Spleen (tissue), 11 donors: ENCODE measurements at regions not wholly inside any gene's neighbourhood (a gene's known extent, or its start where the extent isn't known, plus 50 kb on each side); places are given as distances from the start of the nearest gene placed in this dataset.

Experiments used
- DNase-seq: peaks from one replicate; pipeline ENCODE4 v3.0.0-alpha.2; 2020
- H3K27ac ChIP-seq, 8 donors: fragments of 200-600 bp; sonication (generic) in 7 of 8; 1 replicate in 4 of 8; 2 replicates in 4 of 8; pipeline versions ENCODE4 v1.5.0 to v1.8.0; 2016 to 2021; ENCODE audit warnings: inconsistent platforms in 4 of 8, mild to moderate bottlenecking in 4 of 8, moderate library complexity in 1 of 8
- H3K27me3 ChIP-seq, 7 donors: fragments of 200-600 bp; sonication (generic) in 6 of 7; replicated peaks in 1 of 7; 1 replicate in 4 of 7; 2 replicates in 3 of 7; pipeline versions ENCODE4 v1.5.0 to v1.8.0; 2016 to 2021; ENCODE audit warnings: inconsistent platforms in 3 of 7, mild to moderate bottlenecking in 1 of 7
- H3K36me3 ChIP-seq, 6 donors: fragments of 200-600 bp; sonication (generic) in 5 of 6; 1 replicate in 4 of 6; 2 replicates in 2 of 6; pipeline versions ENCODE4 v1.5.0 to v1.8.0; 2016 to 2021; ENCODE audit warnings: inconsistent platforms in 2 of 6
- H3K4me1 ChIP-seq, 6 donors: fragments of 200-600 bp; sonication (generic) in 5 of 6; 1 replicate in 3 of 6; 2 replicates in 3 of 6; pipeline versions ENCODE4 v1.5.0 to v1.8.0; 2016 to 2021; ENCODE audit warnings: inconsistent platforms in 3 of 6
- H3K4me3 ChIP-seq, 8 donors: fragments of 200-600 bp; sonication (generic) in 7 of 8; 1 replicate in 4 of 8; 2 replicates in 4 of 8; pipeline versions ENCODE4 v1.5.0 to v1.8.0; 2016 to 2021; ENCODE audit warnings: inconsistent platforms in 4 of 8, mild to moderate bottlenecking in 4 of 8, moderate library complexity in 2 of 8
- H3K9me3 ChIP-seq, 8 donors: fragments of 200-600 bp; sonication (generic) in 7 of 8; 1 replicate in 4 of 8; 2 replicates in 4 of 8; pipeline versions ENCODE4 v1.5.0 to v1.8.0; 2016 to 2021; ENCODE audit warnings: inconsistent platforms in 4 of 8
- POLR2A ChIP-seq, 3 donors: fragments of 450-650 bp; IDR thresholded peaks; one replicate each; pipeline ENCODE4 v1.5.1; 2017; ENCODE audit warnings: antibody characterized with exemption in 3 of 3, mild to moderate bottlenecking in 1 of 3
- POLR2AphosphoS5 ChIP-seq, 3 donors: sonication (generic); formaldehyde crosslinking; IDR thresholded peaks; one replicate each; pipeline ENCODE4 v1.5.1; 2017; ENCODE audit warnings: antibody characterized with exemption in 3 of 3
- WGBS, 5 donors: extraction: QIAGEN DNeasy Blood & Tissue Kit in 3 of 5; methylation state at CpG; one replicate each; pipeline versions ENCODE4 v1.1.5 to v1.1.7; 2013 to 2018; 5-methylcytosine and 5-hydroxymethylcytosine counted together
- intact Hi-C: fragments of 100-400 bp; cut with DNase I; formaldehyde crosslinking; loops from one replicate; pipeline ENCODE4 v1.15.0; 2023; ENCODE audit warnings: low total_unique reads
- TF ChIP-seq, protein P1 (sequence below), 11 experiments: fragments of 200-600 bp in 7 of 11; fragments of 450-650 bp in 4 of 11; sonication (generic) in 4 of 11; IDR thresholded peaks in 8 of 11; conservative IDR thresholded peaks in 3 of 11; 1 replicate in 7 of 11; 2 replicates in 4 of 11; pipeline versions ENCODE4 v1.4.0 to v1.8.0; 2016 to 2021; ENCODE audit warnings: antibody characterized with exemption in 11 of 11, inconsistent platforms in 4 of 11, mild to moderate bottlenecking in 1 of 11
- donor health status: healthy with polysubstance abuse.
- donor health status: DM: no; HTN: no; CAD: no; lungs with moderate emphysema.
- donor health status: DM: no; HTN: no; CAD: no.
- donor health status: Bipolar disorder and iron deficiency.
- donor health status: healthy.
- donor health status: DM: no; HTN: no; CAD: no.
- donor health status: DM: yes; HTN: yes; CAD: no.

GRCh38 chr15:97899981-97900380, 60.5 kb upstream of the ARRDC4 start:
- no peak overlapping the region for H3K4me3 ChIP-seq
- no peak overlapping the region for H3K27ac ChIP-seq
- DNase-seq = no peak
- H3K36me3 ChIP-seq = no peaks in the 10 kb centered on the region
- H3K27me3 ChIP-seq = peaks cover 0 to 43% (median 10%) of the 10 kb centered on the region in 7 donors
- TF ChIP-seq POLR2A (IDR thresholded peaks at IDR 0.05) = no peak
- no peak for TF ChIP-seq POLR2AphosphoS5 (IDR thresholded peaks at IDR 0.05)
- TF ChIP-seq, protein P1, sequence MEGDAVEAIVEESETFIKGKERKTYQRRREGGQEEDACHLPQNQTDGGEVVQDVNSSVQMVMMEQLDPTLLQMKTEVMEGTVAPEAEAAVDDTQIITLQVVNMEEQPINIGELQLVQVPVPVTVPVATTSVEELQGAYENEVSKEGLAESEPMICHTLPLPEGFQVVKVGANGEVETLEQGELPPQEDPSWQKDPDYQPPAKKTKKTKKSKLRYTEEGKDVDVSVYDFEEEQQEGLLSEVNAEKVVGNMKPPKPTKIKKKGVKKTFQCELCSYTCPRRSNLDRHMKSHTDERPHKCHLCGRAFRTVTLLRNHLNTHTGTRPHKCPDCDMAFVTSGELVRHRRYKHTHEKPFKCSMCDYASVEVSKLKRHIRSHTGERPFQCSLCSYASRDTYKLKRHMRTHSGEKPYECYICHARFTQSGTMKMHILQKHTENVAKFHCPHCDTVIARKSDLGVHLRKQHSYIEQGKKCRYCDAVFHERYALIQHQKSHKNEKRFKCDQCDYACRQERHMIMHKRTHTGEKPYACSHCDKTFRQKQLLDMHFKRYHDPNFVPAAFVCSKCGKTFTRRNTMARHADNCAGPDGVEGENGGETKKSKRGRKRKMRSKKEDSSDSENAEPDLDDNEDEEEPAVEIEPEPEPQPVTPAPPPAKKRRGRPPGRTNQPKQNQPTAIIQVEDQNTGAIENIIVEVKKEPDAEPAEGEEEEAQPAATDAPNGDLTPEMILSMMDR (IDR thresholded peaks at IDR 0.05 in 8 of 11, conservative IDR thresholded peaks at IDR 0.05 in 3 of 11) = no peak
- H3K4me1 ChIP-seq = peaks cover 0 to 6% (median 3%) of the 10 kb centered on the region in 6 donors
- intact Hi-C loops = no loop called here
- H3K9me3 ChIP-seq = no peaks in the 10 kb centered on the region
- 53 to 90% (median 68%) methylated on average over 5 of the region's 5 CpGs for WGBS, 5 donors

DNA sequence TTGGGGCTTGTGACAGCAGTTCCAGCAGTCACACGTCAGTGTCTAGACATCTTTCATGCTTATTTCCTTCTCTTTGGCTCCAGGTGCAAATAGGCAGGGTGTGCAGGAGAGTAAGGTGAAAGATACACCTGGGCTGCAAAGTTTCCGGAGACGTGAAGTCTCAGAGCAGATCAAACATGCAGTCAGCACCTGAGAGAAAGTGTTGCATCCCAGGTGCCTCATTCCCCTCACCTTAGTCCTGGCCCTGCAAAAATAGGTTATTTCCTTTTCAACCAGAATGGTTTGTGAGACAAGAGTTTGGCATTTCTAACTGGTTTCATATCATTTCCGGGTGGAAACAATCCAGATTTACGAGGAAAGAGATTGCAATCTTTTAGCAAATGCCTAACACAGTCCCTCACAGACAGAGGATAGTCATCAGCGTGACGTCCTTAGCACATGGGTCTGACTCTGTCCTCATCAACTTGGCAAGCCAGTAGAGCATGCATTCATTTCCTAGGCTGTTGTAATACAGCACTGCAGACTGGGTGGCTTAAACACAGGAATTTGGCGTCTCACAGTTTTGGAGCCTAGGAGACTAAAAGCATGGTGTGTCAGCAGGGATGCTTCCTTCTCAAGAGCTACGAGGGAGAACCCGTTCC, 58.2 kb upstream of the ARRDC4 start:
- Histone ChIP-seq H3K4me3 (no peak overlapping the region), H3K27ac (no peak overlapping the region), H3K27me3 (peaks cover 0 to 56% (median 10%) of the 10 kb centered on the region in 7 donors), H3K36me3 (no peaks in the 10 kb centered on the region), H3K4me1 (peaks cover 0 to 6% (median 3%) of the 10 kb centered on the region in 6 donors), H3K9me3 (no peaks in the 10 kb centered on the region)
- no peak for DNase-seq
- TF ChIP-seq POLR2AphosphoS5 (IDR thresholded peaks at IDR 0.05) = no peak
- TF ChIP-seq, protein P1 (IDR thresholded peaks at IDR 0.05 in 8 of 11, conservative IDR thresholded peaks at IDR 0.05 in 3 of 11) = no peak
- TF ChIP-seq POLR2A (IDR thresholded peaks at IDR 0.05) = no peak
- 53 to 71% (median 65%) methylated on average over 10 of the region's 10 CpGs for WGBS, 5 donors
- intact Hi-C loops = no loop called here

GRCh38 chr15:97903560-97903959, 56.9 kb upstream of the ARRDC4 start:
- H3K4me3 ChIP-seq = no peak overlapping the region
- H3K27ac ChIP-seq = no peak overlapping the region
- TF ChIP-seq POLR2AphosphoS5 (IDR thresholded peaks at IDR 0.05) = no peak
- TF ChIP-seq, protein P1 (IDR thresholded peaks at IDR 0.05 in 8 of 11, conservative IDR thresholded peaks at IDR 0.05 in 3 of 11) = no peak
- TF ChIP-seq POLR2A (IDR thresholded peaks at IDR 0.05) = no peak
- H3K9me3 ChIP-seq = no peaks in the 10 kb centered on the region
- H3K4me1 ChIP-seq = peaks cover 0 to 6% (median 3%) of the 10 kb centered on the region in 6 donors
- no peaks in the 10 kb centered on the region for H3K36me3 ChIP-seq
- peaks cover 0 to 56% (median 10%) of the 10 kb centered on the region in 7 donors for H3K27me3 ChIP-seq
- no peak for DNase-seq
- 63 to 81% (median 67%) methylated on average over 3 of the region's 3 CpGs for WGBS, 5 donors
- intact Hi-C loops = no loop called here

- H3K27me3 ChIP-seq = peaks cover 0 to 53% (median 10%) of the 10 kb centered on the region in 7 donors
Observed at GRCh38 chr15:97903971-97904572, 56.4 kb upstream of the ARRDC4 start.

More at GRCh38 chr15:97903971-97904572, 56.4 kb upstream of the ARRDC4 start:
- TF ChIP-seq, protein P1 (IDR thresholded peaks at IDR 0.05 in 8 of 11, conservative IDR thresholded peaks at IDR 0.05 in 3 of 11) = peak in 9 of 11 experiments; percentile 27 to 62 (median 47)
- TF ChIP-seq POLR2AphosphoS5 (IDR thresholded peaks at IDR 0.05) = no peak
- peak; percentile 78 for DNase-seq
- H3K4me1 ChIP-seq = peaks cover 0 to 6% (median 3%) of the 10 kb centered on the region in 6 donors
- no peaks in the 10 kb centered on the region for H3K36me3 ChIP-seq
- H3K9me3 ChIP-seq = no peaks in the 10 kb centered on the region
- WGBS, 5 donors = 3 to 14% (median 3%) methylated on average over 11 to 26 of the region's 26 CpGs
- H3K4me3 ChIP-seq = no peak overlapping the region
- no peak overlapping the region for H3K27ac ChIP-seq
- intact Hi-C loops = no loop called here
